Activated gamma-delta T cell (primary cell): ENCODE measurements at regions not wholly inside any gene's neighbourhood (a gene's known extent, or its start where the extent isn't known, plus 50 kb on each side); places are given as distances from the start of the nearest gene placed in this dataset.

Experiments used
- DNase-seq: peaks from one replicate; lab custom pipeline; 2025; lab: John Stamatoyannopoulos, UW

GRCh38 chr4:52234561-52235440 is 183.7 kb downstream of the SPATA18 start:
- DNase-seq: no peak

GRCh38 chr4:52235552-52236201 is 184.6 kb downstream of the SPATA18 start:
- no peak for DNase-seq

GRCh38 chr4:52241916-52242315 is 190.8 kb downstream of the SPATA18 start:
- DNase-seq: no peak

- no peak for DNase-seq
Measured at GRCh38 chr4:52243367-52243766, 192.3 kb downstream of the SPATA18 start.

GRCh38 chr4:52244103-52244775 is 193.1 kb downstream of the SPATA18 start:
- no peak for DNase-seq

GRCh38 chr4:52244848-52245247 is 193.7 kb downstream of the SPATA18 start:
- DNase-seq: no peak

GRCh38 chr4:52246827-52247226 is 195.7 kb downstream of the SPATA18 start:
- DNase-seq: no peak

GRCh38 chr4:52247941-52248340 is 196.8 kb downstream of the SPATA18 start:
- DNase-seq: no peak

- no peak for DNase-seq
Measured at GRCh38 chr4:52248820-52249219, 197.7 kb downstream of the SPATA18 start.

- DNase-seq: no peak
Measured at GRCh38 chr4:52249581-52249980, 198.5 kb downstream of the SPATA18 start.

- DNase-seq: no peak
Measured at GRCh38 chr4:52250154-52250553, 199.1 kb downstream of the SPATA18 start.

GRCh38 chr4:52251864-52252263 is 200.8 kb downstream of the SPATA18 start:
- no peak for DNase-seq

- no peak for DNase-seq
Measured at GRCh38 chr4:52253025-52253424, 201.9 kb downstream of the SPATA18 start.

GRCh38 chr4:52256522-52256921 is 205.4 kb downstream of the SPATA18 start:
- no peak for DNase-seq

- no peak for DNase-seq
Measured at GRCh38 chr4:52259978-52260377, 208.9 kb downstream of the SPATA18 start.

- DNase-seq: no peak
Measured at GRCh38 chr4:52260514-52261210, 209.6 kb downstream of the SPATA18 start.

- DNase-seq: no peak
Measured at GRCh38 chr4:52263607-52264006, 212.5 kb downstream of the SPATA18 start.

- DNase-seq: no peak
Measured at GRCh38 chr4:52265781-52266525, 214.8 kb downstream of the SPATA18 start.

- no peak for DNase-seq
Measured at GRCh38 chr4:52266537-52267137, 215.5 kb downstream of the SPATA18 start.

- DNase-seq: no peak
Measured at GRCh38 chr4:52269761-52270160, 218.7 kb downstream of the SPATA18 start.

- DNase-seq: no peak
Measured at GRCh38 chr4:52273885-52274284, 222.8 kb downstream of the SPATA18 start.
